Liver (tissue), 3 donors: ENCODE measurements at regions not wholly inside any gene's neighbourhood (a gene's known extent, or its start where the extent isn't known, plus 50 kb on each side); places are given as distances from the start of the nearest gene placed in this dataset.

Experiments
- ATF3 ChIP-seq: IDR thresholded peaks from 2 replicates; pipeline ENCODE4 v1.6.1; 2016; ENCODE audit warnings: antibody characterized with exemption
- CTCF ChIP-seq: fragments of 150-350 bp; IDR thresholded peaks from 2 replicates; pipeline ENCODE4 v1.5.1; 2017; ENCODE audit warnings: improper control_type of control experiment, low read depth, low read length; ENCODE audit not compliant: missing input control
- EGR1 ChIP-seq, 2 donors: IDR thresholded peaks; 2 replicates each; pipeline ENCODE4 v1.6.1; 2016 to 2018; ENCODE audit warnings: antibody characterized with exemption in 2 of 2, low read depth in 2 of 2
- GABPA ChIP-seq, 2 donors: IDR thresholded peaks in 1 of 2; conservative IDR thresholded peaks in 1 of 2; 2 replicates each; pipeline ENCODE4 v1.6.1; 2016; ENCODE audit warnings: antibody characterized with exemption in 2 of 2, mild to moderate bottlenecking in 1 of 2, moderate library complexity in 1 of 2
- HNF4G ChIP-seq: IDR thresholded peaks from 2 replicates; pipeline ENCODE4 v1.6.1; 2016; ENCODE audit warnings: antibody characterized with exemption
- MAX ChIP-seq: IDR thresholded peaks from 2 replicates; pipeline ENCODE4 v1.6.1; 2016; ENCODE audit warnings: antibody characterized with exemption
- REST ChIP-seq: IDR thresholded peaks from 2 replicates; pipeline ENCODE4 v1.6.1; 2016; ENCODE audit warnings: antibody characterized with exemption, mild to moderate bottlenecking
- RXRA ChIP-seq, 2 donors: IDR thresholded peaks; 2 replicates each; pipeline ENCODE4 v1.6.1; 2017 to 2018; ENCODE audit warnings: antibody characterized with exemption in 2 of 2, mild to moderate bottlenecking in 1 of 2
- SP1 ChIP-seq: IDR thresholded peaks from 2 replicates; pipeline ENCODE4 v1.6.1; 2018; ENCODE audit warnings: antibody characterized with exemption, mild to moderate bottlenecking
- TAF1 ChIP-seq: conservative IDR thresholded peaks from 2 replicates; pipeline ENCODE4 v1.6.1; 2016; ENCODE audit warnings: antibody characterized with exemption, mild to moderate bottlenecking
- YY1 ChIP-seq: IDR thresholded peaks from 2 replicates; pipeline ENCODE4 v1.6.1; 2016; ENCODE audit warnings: antibody characterized with exemption, mild to moderate bottlenecking
- donor health status: healthy.
- donor health status: healthy.

GRCh38 chr6:21317642-21318041 lies 275.9 kb upstream of the SOX4 start:
- TF ChIP-seq CTCF (no peak), HNF4G (no peak), EGR1 (IDR thresholded peaks at IDR 0.05; ENCODE audit: low read depth in 2 of 2) (no peak), ATF3 (no peak), REST (no peak), TAF1 (no peak), SP1 (no peak), RXRA (IDR thresholded peaks at IDR 0.05) (no peak), GABPA (IDR thresholded peaks at IDR 0.05 in 1 of 2, conservative IDR thresholded peaks at IDR 0.05 in 1 of 2) (no peak), YY1 (no peak), MAX (no peak)
